A673 (cell line): ENCODE measurements at regions not wholly inside any gene's neighbourhood (a gene's known extent, or its start where the extent isn't known, plus 50 kb on each side); places are given as distances from the start of the nearest gene placed in this dataset.

ENCODE experiments used
- BruUV-seq: library from RNA; stranded (reverse); fragments of 400-500 nt; replicated peaks from 2 replicates; lab custom pipeline; 2021; lab: Mats Ljungman, UMichigan
- CTCF ChIA-PET: fragments of 300-600 bp; sonication (Branson Sonifier 250); formaldehyde crosslinking; loops from one replicate; lab custom pipeline; 2022; ENCODE audit warnings: antibody characterized with exemption; lab: Charles Lee
- POLR2A ChIA-PET: fragments of 300-600 bp; sonication (Branson Sonifier 250); formaldehyde crosslinking; loops from one replicate; lab custom pipeline; 2022; ENCODE audit warnings: antibody characterized with exemption; ENCODE audit not compliant: low non-redundant PET; lab: Charles Lee
- DNase-seq: peaks from one replicate; pipeline ENCODE4 v3.0.0-alpha.2; 2015; ENCODE audit warnings: low spot score
- H3K27ac ChIP-seq: fragments of 200-600 bp; sonication (generic); 2 replicates; pipeline ENCODE4 v1.5.1; 2016; ENCODE audit warnings: mixed run types, low read depth, mild to moderate bottlenecking, mixed read lengths, antibody characterized with exemption, low read length; ENCODE audit not compliant: poor library complexity, severe bottlenecking
- H3K27me3 ChIP-seq: fragments of 200-600 bp; sonication (generic); replicated peaks from 2 replicates; pipeline ENCODE4 v1.6.1; 2017; ENCODE audit warnings: mixed run types, low read depth, mild to moderate bottlenecking, mixed read lengths, antibody characterized with exemption, low read length; ENCODE audit not compliant: insufficient read depth, poor library complexity
- H3K36me3 ChIP-seq: fragments of 200-600 bp; sonication (generic); 2 replicates; pipeline ENCODE4 v1.6.1; 2016; ENCODE audit warnings: mixed run types, mild to moderate bottlenecking, mixed read lengths, antibody characterized with exemption, low read length; ENCODE audit not compliant: insufficient read depth, poor library complexity, severe bottlenecking
- H3K4me1 ChIP-seq: fragments of 200-600 bp; sonication (generic); 2 replicates; pipeline ENCODE4 v1.6.1; 2017; ENCODE audit warnings: mixed run types, mild to moderate bottlenecking, mixed read lengths, antibody characterized with exemption, low read length; ENCODE audit not compliant: insufficient read depth, poor library complexity, severe bottlenecking
- H3K4me3 ChIP-seq: fragments of 200-600 bp; sonication (generic); 2 replicates; pipeline ENCODE4 v1.5.1; 2016; ENCODE audit warnings: low read depth, mixed run types, mild to moderate bottlenecking, mixed read lengths, low read length; ENCODE audit not compliant: poor library complexity, severe bottlenecking
- H3K9me3 ChIP-seq: fragments of 200-600 bp; sonication (generic); 2 replicates; pipeline ENCODE4 v1.6.1; 2016; ENCODE audit warnings: mixed run types, low read depth, mild to moderate bottlenecking, mixed read lengths, antibody characterized with exemption, low read length; ENCODE audit not compliant: poor library complexity, severe bottlenecking
- EZH2 ChIP-seq: fragments of 200-600 bp; sonication (generic); IDR thresholded peaks from 2 replicates; pipeline ENCODE4 v1.6.1; 2017; ENCODE audit warnings: borderline replicate concordance, low read depth, mild to moderate bottlenecking, mixed read lengths, antibody characterized with exemption, low read length; ENCODE audit not compliant: poor library complexity, severe bottlenecking
- intact Hi-C: fragments of 100-400 bp; cut with micrococcal nuclease; formaldehyde crosslinking; loops from one replicate; pipeline ENCODE4 v1.10.0; 2022; ENCODE audit not compliant: unreplicated experiment
- TF ChIP-seq, protein P1 (sequence below): fragments of 300-800, 200-600 bp; sonication (generic); conservative IDR thresholded peaks from 2 replicates; pipeline ENCODE4 v1.5.1; 2017; ENCODE audit warnings: low read depth, mild to moderate bottlenecking, antibody characterized with exemption, low read length, moderate library complexity, mixed read lengths

DNA sequence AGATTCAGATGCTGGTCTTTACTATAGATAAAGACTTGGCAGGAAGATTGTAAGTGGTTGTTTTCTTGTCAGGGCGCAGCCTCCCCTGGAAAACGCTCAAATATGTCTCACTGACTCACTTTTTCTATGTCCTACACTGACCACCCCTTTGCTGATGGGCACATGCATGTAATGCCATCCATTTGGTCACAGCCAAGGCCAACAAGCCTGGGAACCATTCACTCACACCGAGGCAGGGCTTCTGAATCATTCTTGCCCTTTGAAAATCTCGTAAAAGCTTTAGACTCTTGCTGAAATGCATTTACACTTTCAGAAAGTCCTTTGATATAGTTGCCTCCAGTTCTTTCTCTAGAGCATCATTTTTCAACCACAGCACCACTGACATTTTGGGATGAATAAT lies 249.4 kb downstream of the ACTL7B start:
- Histone ChIP-seq H3K36me3 (no peaks in the 10 kb centered on the region), H3K9me3 (no peaks in the 10 kb centered on the region), H3K4me1 (no peaks in the 10 kb centered on the region), H3K27me3 (no peaks in the 10 kb centered on the region), H3K27ac (no peak overlapping the region), H3K4me3 (no peak overlapping the region)
- TF ChIP-seq EZH2 = no peak
- TF ChIP-seq, protein P1, sequence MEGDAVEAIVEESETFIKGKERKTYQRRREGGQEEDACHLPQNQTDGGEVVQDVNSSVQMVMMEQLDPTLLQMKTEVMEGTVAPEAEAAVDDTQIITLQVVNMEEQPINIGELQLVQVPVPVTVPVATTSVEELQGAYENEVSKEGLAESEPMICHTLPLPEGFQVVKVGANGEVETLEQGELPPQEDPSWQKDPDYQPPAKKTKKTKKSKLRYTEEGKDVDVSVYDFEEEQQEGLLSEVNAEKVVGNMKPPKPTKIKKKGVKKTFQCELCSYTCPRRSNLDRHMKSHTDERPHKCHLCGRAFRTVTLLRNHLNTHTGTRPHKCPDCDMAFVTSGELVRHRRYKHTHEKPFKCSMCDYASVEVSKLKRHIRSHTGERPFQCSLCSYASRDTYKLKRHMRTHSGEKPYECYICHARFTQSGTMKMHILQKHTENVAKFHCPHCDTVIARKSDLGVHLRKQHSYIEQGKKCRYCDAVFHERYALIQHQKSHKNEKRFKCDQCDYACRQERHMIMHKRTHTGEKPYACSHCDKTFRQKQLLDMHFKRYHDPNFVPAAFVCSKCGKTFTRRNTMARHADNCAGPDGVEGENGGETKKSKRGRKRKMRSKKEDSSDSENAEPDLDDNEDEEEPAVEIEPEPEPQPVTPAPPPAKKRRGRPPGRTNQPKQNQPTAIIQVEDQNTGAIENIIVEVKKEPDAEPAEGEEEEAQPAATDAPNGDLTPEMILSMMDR = no peak
- no TSS peak for BruUV-seq
- intact Hi-C loops = no loop called here
- no peak for DNase-seq
- ChIA-PET POLR2A (no interaction called here), CTCF (no interaction called here)

GRCh38 chr9:108603141-108603540 lies 252.6 kb downstream of the ACTL7B start:
- ChIA-PET CTCF (no interaction called here), POLR2A (no interaction called here)
- no TSS peak for BruUV-seq
- Histone ChIP-seq H3K4me1 (no peaks in the 10 kb centered on the region), H3K4me3 (no peak overlapping the region), H3K9me3 (no peaks in the 10 kb centered on the region), H3K27ac (no peak overlapping the region), H3K36me3 (no peaks in the 10 kb centered on the region), H3K27me3 (no peaks in the 10 kb centered on the region)
- no peak for TF ChIP-seq EZH2
- TF ChIP-seq, protein P1 = no peak
- no peak for DNase-seq
- intact Hi-C loops = no loop called here

DNA sequence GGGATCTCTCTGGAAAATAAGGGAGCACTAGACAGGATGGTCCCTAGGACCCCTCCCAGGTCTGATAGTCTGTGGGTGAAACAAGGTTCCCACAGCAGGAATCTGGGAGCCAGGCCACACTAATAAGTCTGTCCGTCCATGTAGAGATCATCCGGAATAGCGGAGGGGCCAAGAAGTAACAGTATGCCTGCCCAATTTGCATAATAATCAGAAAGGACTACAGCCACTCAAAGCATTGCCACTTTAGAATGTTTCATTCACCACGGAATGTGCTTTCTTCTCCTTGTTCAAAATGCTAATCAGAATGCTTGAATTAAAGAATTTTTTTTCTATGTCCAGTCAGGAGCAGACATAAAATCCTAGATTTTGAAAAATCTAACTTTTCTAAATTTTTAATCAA lies 254.9 kb downstream of the ACTL7B start:
- no peaks in the 10 kb centered on the region for H3K36me3 ChIP-seq
- no peak for TF ChIP-seq EZH2
- TF ChIP-seq, protein P1 = no peak
- no peak overlapping the region for H3K4me3 ChIP-seq
- H3K27ac ChIP-seq = no peak overlapping the region
- ChIA-PET CTCF (no interaction called here), POLR2A (no interaction called here)
- no peaks in the 10 kb centered on the region for H3K4me1 ChIP-seq
- no peaks in the 10 kb centered on the region for H3K9me3 ChIP-seq
- no peak for DNase-seq
- H3K27me3 ChIP-seq = no peaks in the 10 kb centered on the region
- intact Hi-C loops = no loop called here
- no TSS peak for BruUV-seq
